ENCODE measurements at regions not wholly inside any gene's neighbourhood (a gene's known extent, or its start where the extent isn't known, plus 50 kb on each side); places are given as distances from the start of the nearest gene placed in this dataset.

DNA sequence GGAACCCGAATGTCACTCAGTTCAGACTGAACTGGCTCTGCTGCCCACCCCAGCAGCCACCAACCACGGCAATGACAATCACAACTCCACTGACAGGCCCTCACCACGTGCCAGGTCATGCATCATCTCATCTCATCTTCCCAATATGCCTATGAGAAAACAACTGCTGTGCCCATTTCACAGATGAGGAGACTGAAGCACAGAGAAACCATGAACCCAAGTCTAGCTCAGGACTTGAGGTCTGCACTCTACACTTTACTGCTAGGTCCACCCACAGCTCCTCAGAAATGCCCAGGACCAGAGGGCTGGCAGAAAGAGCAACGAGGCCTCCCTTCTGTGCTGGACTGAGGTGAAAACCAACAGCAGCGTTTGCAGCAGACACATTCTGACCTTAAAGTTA is 99.2 kb upstream of the LINGO1 start:
- no peak for TF ChIP-seq SUZ12 (IDR thresholded peaks at IDR 0.05)
- no peak for TF ChIP-seq ELF4 (IDR thresholded peaks at IDR 0.05)

Measured in HEK293T (cell line).